ENCODE measurements at regions not wholly inside any gene's neighbourhood (a gene's known extent, or its start where the extent isn't known, plus 50 kb on each side); places are given as distances from the start of the nearest gene placed in this dataset.

- no peak overlapping the region for H3K4me3 ChIP-seq (replicated peaks; ENCODE audit: low read depth, low read length)
- DNase-seq (ENCODE audit: extremely low read depth, insufficient read length), result no peak
- H3K27me3 ChIP-seq (replicated peaks; ENCODE audit: control insufficient read depth, insufficient read depth, low read length), result no peaks in the 10 kb centered on the region
- no peak for TF ChIP-seq CTCF (IDR thresholded peaks at IDR 0.05; ENCODE audit: insufficient read depth, low read length, poor library complexity, severe bottlenecking)
- H3K36me3 ChIP-seq (ENCODE audit: control insufficient read depth, insufficient read depth, low read length), result no peaks in the 10 kb centered on the region
Observed at GRCh38 chr3:81406318-81406717, 355.1 kb downstream of the GBE1 start.

GRCh38 chr3:81395739-81396513 lies 365.5 kb downstream of the GBE1 start:
- DNase-seq (ENCODE audit: extremely low read depth, insufficient read length), result no peak

GRCh38 chr3:81394651-81395524 lies 366.6 kb downstream of the GBE1 start:
- DNase-seq (ENCODE audit: extremely low read depth, insufficient read length), result no peak
- Histone ChIP-seq H3K27me3 (replicated peaks; ENCODE audit: control insufficient read depth, insufficient read depth, low read length) (no peaks in the 10 kb centered on the region), H3K36me3 (ENCODE audit: control insufficient read depth, insufficient read depth, low read length) (no peaks in the 10 kb centered on the region), H3K4me3 (replicated peaks; ENCODE audit: low read depth, low read length) (no peak overlapping the region)
- TF ChIP-seq CTCF (IDR thresholded peaks at IDR 0.05; ENCODE audit: insufficient read depth, low read length, poor library complexity, severe bottlenecking), result no peak

More at GRCh38 chr3:81395739-81396513, 365.5 kb downstream of the GBE1 start:
- Histone ChIP-seq H3K4me3 (replicated peaks; ENCODE audit: low read depth, low read length) (no peak overlapping the region), H3K27me3 (replicated peaks; ENCODE audit: control insufficient read depth, insufficient read depth, low read length) (no peaks in the 10 kb centered on the region), H3K36me3 (ENCODE audit: control insufficient read depth, insufficient read depth, low read length) (no peaks in the 10 kb centered on the region)
- no peak for TF ChIP-seq CTCF (IDR thresholded peaks at IDR 0.05; ENCODE audit: insufficient read depth, low read length, poor library complexity, severe bottlenecking)

GRCh38 chr3:81393251-81393650 lies 368.2 kb downstream of the GBE1 start:
- H3K4me3 ChIP-seq (replicated peaks; ENCODE audit: low read depth, low read length), result no peak overlapping the region
- no peaks in the 10 kb centered on the region for H3K36me3 ChIP-seq (ENCODE audit: control insufficient read depth, insufficient read depth, low read length)
- TF ChIP-seq CTCF (IDR thresholded peaks at IDR 0.05; ENCODE audit: insufficient read depth, low read length, poor library complexity, severe bottlenecking), result no peak
- H3K27me3 ChIP-seq (replicated peaks; ENCODE audit: control insufficient read depth, insufficient read depth, low read length), result no peaks in the 10 kb centered on the region
- DNase-seq (ENCODE audit: extremely low read depth, insufficient read length), result no peak

- Histone ChIP-seq H3K27me3 (replicated peaks; ENCODE audit: control insufficient read depth, insufficient read depth, low read length) (no peaks in the 10 kb centered on the region), H3K4me3 (replicated peaks; ENCODE audit: low read depth, low read length) (no peak overlapping the region), H3K36me3 (ENCODE audit: control insufficient read depth, insufficient read depth, low read length) (no peaks in the 10 kb centered on the region)
- no peak for DNase-seq (ENCODE audit: extremely low read depth, insufficient read length)
- no peak for TF ChIP-seq CTCF (IDR thresholded peaks at IDR 0.05; ENCODE audit: insufficient read depth, low read length, poor library complexity, severe bottlenecking)
Observed at GRCh38 chr3:81390796-81391195, 370.6 kb downstream of the GBE1 start.

Data from GM06990 (cell line).